GM12865 (cell line): ENCODE measurements at regions not wholly inside any gene's neighbourhood (a gene's known extent, or its start where the extent isn't known, plus 50 kb on each side); places are given as distances from the start of the nearest gene placed in this dataset.

Source experiments
- DNase-seq: peaks from one replicate; pipeline ENCODE4 v3.0.0; 2010; ENCODE audit warnings: low read depth
- H3K4me3 ChIP-seq: 2 replicates; pipeline ENCODE4 v1.5.1; 2011; ENCODE audit warnings: mild to moderate bottlenecking, low read depth, low read length, control low read depth
- CTCF ChIP-seq: IDR thresholded peaks from 2 replicates; pipeline ENCODE4 v1.5.1; 2011; ENCODE audit warnings: low read length, control low read depth, low read depth, inconsistent platforms; ENCODE audit not compliant: insufficient read depth; ENCODE audit errors: missing control alignments

- TF ChIP-seq CTCF: no peak
- DNase-seq: no peak
- H3K4me3 ChIP-seq: no peak overlapping the region
Measured at GRCh38 chr10:29791773-29792172, 157.0 kb upstream of the SVIL start.

DNA sequence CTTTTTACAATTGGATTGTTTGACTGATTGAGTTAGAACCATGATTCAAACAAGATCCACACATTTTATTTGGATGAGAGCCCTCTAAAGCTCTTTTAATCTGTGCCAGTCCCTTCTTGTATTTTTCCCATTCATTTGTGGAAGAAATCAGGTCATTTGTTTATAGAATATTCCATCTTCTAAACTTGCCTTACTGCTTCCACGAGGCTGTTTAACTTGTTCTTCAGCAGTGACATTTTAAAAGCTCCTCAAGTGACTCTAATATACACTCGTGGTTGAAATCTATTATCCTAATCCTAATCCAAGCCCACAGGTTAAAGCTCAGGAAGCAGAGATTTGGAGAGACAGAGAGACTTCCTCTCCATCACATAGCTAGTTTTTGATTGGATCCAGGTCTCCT is 155.4 kb upstream of the SVIL start:
- no peak overlapping the region for H3K4me3 ChIP-seq
- DNase-seq: no peak
- TF ChIP-seq CTCF: no peak

DNA sequence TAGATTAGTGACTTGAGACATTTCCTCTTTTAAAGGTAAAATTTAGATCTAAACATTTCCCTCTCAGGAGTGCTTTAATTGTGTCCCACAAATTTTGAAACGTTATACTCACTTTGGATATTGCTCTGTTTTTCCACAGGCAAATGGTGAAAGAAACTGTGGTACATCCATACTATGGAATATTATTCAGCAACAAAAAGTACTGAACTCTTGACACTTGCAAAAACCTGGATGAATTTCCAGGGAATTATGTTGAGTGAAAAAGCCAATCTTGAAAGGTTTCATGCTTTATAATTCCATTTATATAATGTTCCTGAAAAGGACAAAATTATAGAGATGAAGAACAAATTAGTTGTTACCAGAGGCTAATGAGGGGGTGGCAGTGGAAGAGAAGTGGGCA is 153.3 kb upstream of the SVIL start:
- TF ChIP-seq CTCF: no peak
- no peak overlapping the region for H3K4me3 ChIP-seq
- no peak for DNase-seq

DNA sequence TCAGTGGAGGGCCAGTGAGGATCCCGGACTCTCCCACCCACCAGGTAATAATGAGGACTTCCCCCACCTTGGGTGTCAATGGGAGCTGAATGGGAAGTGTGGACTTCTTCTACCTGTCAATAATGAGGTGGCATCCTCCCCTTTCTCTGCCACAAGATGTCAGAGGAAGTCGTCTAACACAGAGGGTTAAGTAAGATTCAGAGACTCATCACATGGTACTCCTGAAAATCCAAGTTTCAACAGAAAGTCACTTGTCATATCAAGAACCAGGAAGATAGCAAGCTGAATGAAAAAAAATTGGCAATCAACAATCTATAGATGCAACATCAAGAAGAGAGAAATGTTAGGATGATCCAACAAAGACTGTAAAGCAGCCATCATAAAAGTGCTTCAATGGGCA is 150.9 kb upstream of the SVIL start:
- no peak for DNase-seq

GRCh38 chr10:29784175-29784773 is 149.5 kb upstream of the SVIL start:
- TF ChIP-seq CTCF: no peak
- no peak for DNase-seq
- H3K4me3 ChIP-seq: no peak overlapping the region

More for the DNA sequence above, 150.9 kb upstream of the SVIL start:
- no peak overlapping the region for H3K4me3 ChIP-seq
- TF ChIP-seq CTCF: no peak

DNA sequence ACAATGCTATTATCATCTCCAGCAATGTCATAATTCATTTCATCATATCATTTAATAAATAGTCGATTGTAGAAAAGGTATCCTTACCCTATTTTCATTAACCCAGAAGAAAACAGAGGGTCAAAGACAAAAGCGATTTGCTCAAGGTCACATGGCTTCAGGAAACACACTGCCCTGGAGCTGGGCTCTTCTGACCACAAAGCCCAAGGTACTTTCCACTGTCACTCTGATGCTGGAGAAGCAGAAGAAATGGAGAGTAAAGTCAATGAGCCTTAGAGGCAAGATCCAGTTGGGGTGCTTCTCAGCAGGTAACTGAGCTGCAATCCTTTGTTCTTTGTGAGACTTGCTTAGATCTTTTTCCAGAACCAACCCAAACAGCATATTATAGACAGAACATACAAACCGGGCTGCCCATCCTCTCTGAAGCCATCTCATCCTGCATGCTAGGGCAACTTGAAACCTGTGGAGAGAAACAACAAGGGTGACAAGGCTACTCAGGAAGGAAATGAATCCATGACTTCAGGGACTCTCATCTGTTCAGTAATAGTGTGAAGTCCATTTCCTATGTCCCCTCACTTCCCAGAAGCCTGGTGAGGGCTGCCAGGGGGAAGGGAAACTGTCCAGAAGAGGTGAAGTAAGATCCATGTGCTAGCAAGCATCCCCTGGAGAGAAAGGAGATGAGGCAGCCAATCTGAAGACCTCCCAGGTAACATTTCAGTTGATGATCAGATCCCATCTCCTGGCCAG is 148.6 kb upstream of the SVIL start:
- DNase-seq: peak; percentile 39
- TF ChIP-seq CTCF: no peak
- H3K4me3 ChIP-seq: no peak overlapping the region
